ENCODE measurements at regions not wholly inside any gene's neighbourhood (a gene's known extent, or its start where the extent isn't known, plus 50 kb on each side); places are given as distances from the start of the nearest gene placed in this dataset.

- POLR2A ChIA-PET, result interaction anchor here (0.7 kb wide), 1 partner anchor 441 kb away, joined by 4 read pairs; no protein-coding TSS in a partner anchor
- H3K36me3 Mint-ChIP-seq, result no peaks in the 10 kb centered on the region
- H3K27me3 Mint-ChIP-seq, result no peaks in the 10 kb centered on the region
- DNase-seq, result no peak
- peaks cover 7% of the 10 kb centered on the region for H3K9me3 Mint-ChIP-seq
- intact Hi-C loops (cut with micrococcal nuclease), result no loop called here
- no peaks in the 10 kb centered on the region for H3K4me1 Mint-ChIP-seq (ENCODE audit: low read depth)
- no peak overlapping the region for H3K4me3 Mint-ChIP-seq
- CTCF ChIA-PET, result no interaction called here
- H3K27ac Mint-ChIP-seq, result no peak overlapping the region
Measured at GRCh38 chr5:89137148-89137547, 254.2 kb upstream of the MEF2C start.

GRCh38 chr5:89133975-89134374 lies 251.0 kb upstream of the MEF2C start:
- intact Hi-C loops (cut with micrococcal nuclease), result no loop called here
- H3K27me3 Mint-ChIP-seq, result no peaks in the 10 kb centered on the region
- H3K4me1 Mint-ChIP-seq (ENCODE audit: low read depth), result no peaks in the 10 kb centered on the region
- no peak overlapping the region for H3K4me3 Mint-ChIP-seq
- H3K27ac Mint-ChIP-seq, result no peak overlapping the region
- H3K36me3 Mint-ChIP-seq, result no peaks in the 10 kb centered on the region
- CTCF ChIA-PET, result no interaction called here
- POLR2A ChIA-PET, result no interaction called here
- no peak for DNase-seq
- H3K9me3 Mint-ChIP-seq, result peaks cover 2% of the 10 kb centered on the region

GRCh38 chr5:89133129-89133528 lies 250.1 kb upstream of the MEF2C start:
- no peaks in the 10 kb centered on the region for H3K27me3 Mint-ChIP-seq
- H3K36me3 Mint-ChIP-seq, result no peaks in the 10 kb centered on the region
- no peaks in the 10 kb centered on the region for H3K4me1 Mint-ChIP-seq (ENCODE audit: low read depth)
- no peak overlapping the region for H3K27ac Mint-ChIP-seq
- no peaks in the 10 kb centered on the region for H3K9me3 Mint-ChIP-seq
- ChIA-PET CTCF (no interaction called here), POLR2A (no interaction called here)
- intact Hi-C loops (cut with micrococcal nuclease), result no loop called here
- DNase-seq, result no peak
- no peak overlapping the region for H3K4me3 Mint-ChIP-seq

- H3K4me1 Mint-ChIP-seq (ENCODE audit: low read depth), result no peaks in the 10 kb centered on the region
- CTCF ChIA-PET, result no interaction called here
- intact Hi-C loops (cut with micrococcal nuclease), result no loop called here
- POLR2A ChIA-PET, result no interaction called here
- H3K27me3 Mint-ChIP-seq, result no peaks in the 10 kb centered on the region
- H3K4me3 Mint-ChIP-seq, result no peak overlapping the region
- no peak overlapping the region for H3K27ac Mint-ChIP-seq
- no peaks in the 10 kb centered on the region for H3K36me3 Mint-ChIP-seq
- DNase-seq, result no peak
- no peaks in the 10 kb centered on the region for H3K9me3 Mint-ChIP-seq
Measured at GRCh38 chr5:89130851-89131250, 247.9 kb upstream of the MEF2C start.

- POLR2A ChIA-PET, result no interaction called here
- Mint-ChIP-seq H3K27ac (no peak overlapping the region), H3K9me3 (no peaks in the 10 kb centered on the region), H3K4me1 (ENCODE audit: low read depth) (no peaks in the 10 kb centered on the region), H3K27me3 (no peaks in the 10 kb centered on the region), H3K36me3 (no peaks in the 10 kb centered on the region), H3K4me3 (no peak overlapping the region)
- no peak for DNase-seq
- intact Hi-C loops (cut with micrococcal nuclease), result no loop called here
- CTCF ChIA-PET, result no interaction called here
Measured at GRCh38 chr5:89129941-89130340, 247.0 kb upstream of the MEF2C start.

DNA sequence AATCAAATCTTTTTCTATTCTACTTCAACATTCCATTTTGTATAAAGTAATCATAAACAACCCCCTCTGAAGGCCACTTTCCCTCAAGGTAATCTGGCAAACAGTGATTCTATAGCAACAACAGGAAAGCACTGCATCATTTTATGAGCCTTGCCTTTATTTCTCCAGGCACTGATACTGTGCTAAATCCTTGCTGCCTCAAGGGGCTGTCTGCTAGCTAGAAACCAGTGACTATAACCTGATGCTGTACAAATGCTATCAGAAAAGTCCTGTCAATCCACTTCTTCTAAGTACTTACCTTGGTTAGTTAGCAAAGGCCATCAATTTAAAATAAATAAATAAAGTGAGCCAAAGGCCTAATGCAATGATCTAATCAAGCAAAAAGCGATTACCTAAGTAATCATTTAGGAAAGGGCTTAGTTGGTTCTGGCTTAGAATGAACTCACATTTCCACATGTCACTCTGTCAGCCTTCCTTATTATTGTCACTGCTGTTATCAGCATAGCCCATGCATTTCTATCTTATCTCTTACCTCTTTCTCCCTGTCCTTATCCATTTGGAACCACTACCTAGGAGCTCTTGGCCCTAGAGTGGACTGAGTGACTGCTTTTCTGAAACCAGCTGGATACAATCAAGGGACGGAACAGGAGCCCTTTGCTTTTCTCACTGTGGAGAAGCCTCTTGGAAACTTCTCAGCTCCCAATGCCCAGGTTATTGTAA lies 246.1 kb upstream of the MEF2C start:
- no peaks in the 10 kb centered on the region for H3K36me3 Mint-ChIP-seq
- H3K4me3 Mint-ChIP-seq, result no peak overlapping the region

GRCh38 chr5:89128092-89128491 lies 245.1 kb upstream of the MEF2C start:
- CTCF ChIA-PET, result no interaction called here

More for the DNA sequence above, 246.1 kb upstream of the MEF2C start:
- no peaks in the 10 kb centered on the region for H3K27me3 Mint-ChIP-seq
- H3K9me3 Mint-ChIP-seq, result no peaks in the 10 kb centered on the region
- no peaks in the 10 kb centered on the region for H3K4me1 Mint-ChIP-seq (ENCODE audit: low read depth)
- intact Hi-C loops (cut with micrococcal nuclease), result no loop called here
- no peak overlapping the region for H3K27ac Mint-ChIP-seq
- ChIA-PET POLR2A (no interaction called here), CTCF (no interaction called here)
- no peak for DNase-seq

DNA sequence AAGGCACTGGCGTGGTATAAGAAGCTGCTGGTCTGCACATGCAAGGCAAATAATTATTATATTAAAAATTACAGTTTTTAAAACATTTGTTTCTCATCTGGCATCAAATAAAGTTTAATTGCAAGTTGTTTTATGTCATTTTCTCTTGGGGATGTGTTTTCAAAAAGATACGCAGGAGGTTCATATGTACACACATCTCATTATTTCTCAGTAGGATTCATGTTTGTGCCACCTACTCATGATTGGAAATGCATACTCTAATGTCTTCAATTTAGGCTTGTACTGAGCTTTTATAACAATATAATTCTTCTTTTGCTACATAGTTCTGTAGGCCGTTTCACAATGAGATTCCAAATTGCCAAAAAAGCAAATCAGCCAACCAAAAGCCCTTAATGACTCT lies 244.2 kb upstream of the MEF2C start:
- Mint-ChIP-seq H3K36me3 (no peaks in the 10 kb centered on the region), H3K27ac (no peak overlapping the region), H3K4me3 (no peak overlapping the region), H3K4me1 (ENCODE audit: low read depth) (no peaks in the 10 kb centered on the region), H3K9me3 (no peaks in the 10 kb centered on the region), H3K27me3 (no peaks in the 10 kb centered on the region)
- ChIA-PET CTCF (no interaction called here), POLR2A (no interaction called here)
- intact Hi-C loops (cut with micrococcal nuclease), result no loop called here
- DNase-seq, result no peak

More at GRCh38 chr5:89128092-89128491, 245.1 kb upstream of the MEF2C start:
- intact Hi-C loops (cut with micrococcal nuclease), result no loop called here
- Mint-ChIP-seq H3K27me3 (no peaks in the 10 kb centered on the region), H3K36me3 (no peaks in the 10 kb centered on the region), H3K4me3 (no peak overlapping the region), H3K4me1 (ENCODE audit: low read depth) (no peaks in the 10 kb centered on the region), H3K9me3 (no peaks in the 10 kb centered on the region), H3K27ac (no peak overlapping the region)
- POLR2A ChIA-PET, result no interaction called here
- DNase-seq, result no peak

DNA sequence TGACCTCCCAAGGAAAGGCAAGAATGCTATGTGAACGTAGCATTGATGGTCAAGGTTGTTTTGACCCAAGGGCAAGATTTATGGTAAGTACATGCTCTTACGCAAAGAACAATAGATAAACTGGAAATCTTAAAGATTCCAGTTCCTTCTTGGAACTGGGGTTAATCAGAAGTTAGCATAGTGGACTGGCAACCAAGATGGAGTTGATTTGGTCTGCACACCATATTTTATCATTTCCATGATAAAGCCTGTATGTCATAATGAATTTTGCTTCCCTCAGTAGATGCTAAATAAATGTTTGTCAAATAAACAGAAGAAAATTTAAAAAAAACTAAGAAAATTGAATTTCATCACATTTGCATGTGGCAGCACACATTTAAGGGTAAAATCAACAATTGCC lies 242.4 kb upstream of the MEF2C start:
- Mint-ChIP-seq H3K4me3 (no peak overlapping the region), H3K27me3 (no peaks in the 10 kb centered on the region), H3K4me1 (ENCODE audit: low read depth) (no peaks in the 10 kb centered on the region), H3K36me3 (no peaks in the 10 kb centered on the region), H3K9me3 (no peaks in the 10 kb centered on the region), H3K27ac (no peak overlapping the region)
- intact Hi-C loops (cut with micrococcal nuclease), result no loop called here
- CTCF ChIA-PET, result no interaction called here
- POLR2A ChIA-PET, result no interaction called here
- no peak for DNase-seq

DNA sequence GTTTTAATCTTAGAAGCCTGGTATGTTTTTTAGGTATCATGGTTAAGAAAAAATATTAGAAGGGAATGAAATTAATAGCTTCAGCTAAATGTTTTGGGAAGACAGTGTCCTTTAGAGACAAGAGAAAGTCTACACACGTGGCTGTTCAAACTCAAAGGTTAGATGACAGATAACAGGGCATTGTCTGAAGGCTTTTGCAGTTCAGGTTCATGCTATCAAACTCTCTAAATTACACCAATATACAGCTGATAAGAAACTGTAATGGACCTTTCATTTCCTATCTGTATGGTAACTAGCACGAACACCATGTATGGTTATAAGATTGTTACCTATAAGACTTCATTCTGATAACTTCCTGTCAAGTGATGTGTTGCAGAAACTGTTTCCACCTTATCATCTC lies 240.6 kb upstream of the MEF2C start:
- no peak for DNase-seq
- no peaks in the 10 kb centered on the region for H3K27me3 Mint-ChIP-seq
- H3K27ac Mint-ChIP-seq, result no peak overlapping the region
- H3K4me3 Mint-ChIP-seq, result no peak overlapping the region
- intact Hi-C loops (cut with micrococcal nuclease), result no loop called here
- POLR2A ChIA-PET, result no interaction called here
- no peaks in the 10 kb centered on the region for H3K36me3 Mint-ChIP-seq
- H3K4me1 Mint-ChIP-seq (ENCODE audit: low read depth), result no peaks in the 10 kb centered on the region
- CTCF ChIA-PET, result no interaction called here
- no peaks in the 10 kb centered on the region for H3K9me3 Mint-ChIP-seq

DNA sequence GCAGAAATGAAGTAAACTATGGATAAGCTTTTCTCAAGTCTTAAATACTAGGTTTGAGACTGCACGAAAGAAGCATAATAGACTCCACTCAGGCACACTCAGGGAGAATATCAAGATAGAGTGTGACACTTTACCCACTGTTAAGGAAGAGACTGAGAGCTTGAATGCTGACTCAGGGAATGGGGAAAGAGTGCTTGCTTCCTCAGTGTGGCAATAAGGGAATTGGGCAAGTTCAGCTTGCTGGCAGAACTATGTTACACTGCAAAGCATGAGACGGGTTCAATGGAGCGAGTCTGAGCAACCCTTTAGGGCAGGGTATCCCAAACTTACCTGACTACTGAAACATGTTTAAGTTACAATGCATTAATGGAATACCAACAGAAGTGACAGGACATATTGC lies 237.7 kb upstream of the MEF2C start:
- Mint-ChIP-seq H3K4me3 (no peak overlapping the region), H3K36me3 (no peaks in the 10 kb centered on the region), H3K27ac (no peak overlapping the region), H3K4me1 (ENCODE audit: low read depth) (no peaks in the 10 kb centered on the region), H3K27me3 (no peaks in the 10 kb centered on the region), H3K9me3 (no peaks in the 10 kb centered on the region)
- POLR2A ChIA-PET, result no interaction called here
- DNase-seq, result no peak
- intact Hi-C loops (cut with micrococcal nuclease), result no loop called here
- CTCF ChIA-PET, result no interaction called here

DNA sequence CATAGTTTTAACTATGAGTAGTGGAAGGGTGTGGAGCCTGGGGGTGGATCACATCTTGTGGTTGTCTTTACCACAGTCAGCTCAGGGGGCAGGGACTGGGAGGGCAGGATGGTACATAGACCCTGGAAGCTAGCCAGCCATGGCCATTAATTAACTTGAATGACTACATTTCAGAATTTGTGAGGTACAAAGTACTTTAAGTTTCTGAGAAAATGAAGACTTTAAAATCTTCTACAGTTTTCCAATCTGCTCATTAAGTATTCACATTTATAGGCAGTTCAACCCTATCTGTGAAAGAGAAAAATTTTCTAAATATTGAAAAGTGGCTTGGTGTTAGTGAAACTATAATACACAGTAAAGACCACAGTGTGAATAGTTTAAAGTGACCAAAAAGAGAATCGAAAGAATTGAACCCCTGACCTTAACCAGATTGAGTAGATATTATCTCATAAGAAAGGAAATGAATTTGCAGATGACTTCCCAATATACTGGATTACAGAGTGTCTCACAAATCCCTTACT lies 234.2 kb upstream of the MEF2C start:
- ChIA-PET POLR2A (no interaction called here), CTCF (no interaction called here)
- H3K4me3 Mint-ChIP-seq, result no peak overlapping the region
- no peak overlapping the region for H3K27ac Mint-ChIP-seq
- no peaks in the 10 kb centered on the region for H3K9me3 Mint-ChIP-seq
- intact Hi-C loops (cut with micrococcal nuclease), result no loop called here
- DNase-seq, result no peak
- no peaks in the 10 kb centered on the region for H3K27me3 Mint-ChIP-seq
- H3K4me1 Mint-ChIP-seq (ENCODE audit: low read depth), result no peaks in the 10 kb centered on the region
- no peaks in the 10 kb centered on the region for H3K36me3 Mint-ChIP-seq

- no peak for DNase-seq
- no peak overlapping the region for H3K27ac Mint-ChIP-seq
- H3K27me3 Mint-ChIP-seq, result no peaks in the 10 kb centered on the region
- H3K9me3 Mint-ChIP-seq, result no peaks in the 10 kb centered on the region
- intact Hi-C loops (cut with micrococcal nuclease), result no loop called here
- CTCF ChIA-PET, result no interaction called here
- no peaks in the 10 kb centered on the region for H3K36me3 Mint-ChIP-seq
- no peaks in the 10 kb centered on the region for H3K4me1 Mint-ChIP-seq (ENCODE audit: low read depth)
- POLR2A ChIA-PET, result no interaction called here
- H3K4me3 Mint-ChIP-seq, result no peak overlapping the region
Measured at GRCh38 chr5:89110916-89111646, 228.1 kb upstream of the MEF2C start.
